HL-60 (cell line): ENCODE measurements at regions not wholly inside any gene's neighbourhood (a gene's known extent, or its start where the extent isn't known, plus 50 kb on each side); places are given as distances from the start of the nearest gene placed in this dataset.

Source experiments
- CTCF ChIP-seq: IDR thresholded peaks from one replicate; pipeline ENCODE4 v1.5.1; 2011; ENCODE audit warnings: low read length, control low read depth, inconsistent platforms; ENCODE audit not compliant: insufficient read depth
- TF ChIP-seq, protein P1 (sequence below): IDR thresholded peaks from 2 replicates; pipeline ENCODE4 v1.6.1; 2012; ENCODE audit warnings: low read depth; ENCODE audit not compliant: insufficient replicate concordance

- no peak for TF ChIP-seq CTCF
- TF ChIP-seq, protein P1, sequence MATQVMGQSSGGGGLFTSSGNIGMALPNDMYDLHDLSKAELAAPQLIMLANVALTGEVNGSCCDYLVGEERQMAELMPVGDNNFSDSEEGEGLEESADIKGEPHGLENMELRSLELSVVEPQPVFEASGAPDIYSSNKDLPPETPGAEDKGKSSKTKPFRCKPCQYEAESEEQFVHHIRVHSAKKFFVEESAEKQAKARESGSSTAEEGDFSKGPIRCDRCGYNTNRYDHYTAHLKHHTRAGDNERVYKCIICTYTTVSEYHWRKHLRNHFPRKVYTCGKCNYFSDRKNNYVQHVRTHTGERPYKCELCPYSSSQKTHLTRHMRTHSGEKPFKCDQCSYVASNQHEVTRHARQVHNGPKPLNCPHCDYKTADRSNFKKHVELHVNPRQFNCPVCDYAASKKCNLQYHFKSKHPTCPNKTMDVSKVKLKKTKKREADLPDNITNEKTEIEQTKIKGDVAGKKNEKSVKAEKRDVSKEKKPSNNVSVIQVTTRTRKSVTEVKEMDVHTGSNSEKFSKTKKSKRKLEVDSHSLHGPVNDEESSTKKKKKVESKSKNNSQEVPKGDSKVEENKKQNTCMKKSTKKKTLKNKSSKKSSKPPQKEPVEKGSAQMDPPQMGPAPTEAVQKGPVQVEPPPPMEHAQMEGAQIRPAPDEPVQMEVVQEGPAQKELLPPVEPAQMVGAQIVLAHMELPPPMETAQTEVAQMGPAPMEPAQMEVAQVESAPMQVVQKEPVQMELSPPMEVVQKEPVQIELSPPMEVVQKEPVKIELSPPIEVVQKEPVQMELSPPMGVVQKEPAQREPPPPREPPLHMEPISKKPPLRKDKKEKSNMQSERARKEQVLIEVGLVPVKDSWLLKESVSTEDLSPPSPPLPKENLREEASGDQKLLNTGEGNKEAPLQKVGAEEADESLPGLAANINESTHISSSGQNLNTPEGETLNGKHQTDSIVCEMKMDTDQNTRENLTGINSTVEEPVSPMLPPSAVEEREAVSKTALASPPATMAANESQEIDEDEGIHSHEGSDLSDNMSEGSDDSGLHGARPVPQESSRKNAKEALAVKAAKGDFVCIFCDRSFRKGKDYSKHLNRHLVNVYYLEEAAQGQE: no peak
These were observed 76.4 kb upstream of the ZMIZ1 start for GRCh38 chr10:78992333-78992732.
